22Rv1 (cell line): ENCODE measurements at regions not wholly inside any gene's neighbourhood (a gene's known extent, or its start where the extent isn't known, plus 50 kb on each side); places are given as distances from the start of the nearest gene placed in this dataset.

Experiments
- ZFX ChIP-seq: fragments of 450-650 bp; IDR thresholded peaks from 2 replicates; pipeline ENCODE4 v1.6.1; 2017; ENCODE audit warnings: antibody characterized with exemption, borderline replicate concordance
- TF ChIP-seq, protein P1 (sequence below): fragments of 450-650 bp; IDR thresholded peaks from 2 replicates; pipeline ENCODE4 v1.5.1; 2017; ENCODE audit warnings: mild to moderate bottlenecking

DNA sequence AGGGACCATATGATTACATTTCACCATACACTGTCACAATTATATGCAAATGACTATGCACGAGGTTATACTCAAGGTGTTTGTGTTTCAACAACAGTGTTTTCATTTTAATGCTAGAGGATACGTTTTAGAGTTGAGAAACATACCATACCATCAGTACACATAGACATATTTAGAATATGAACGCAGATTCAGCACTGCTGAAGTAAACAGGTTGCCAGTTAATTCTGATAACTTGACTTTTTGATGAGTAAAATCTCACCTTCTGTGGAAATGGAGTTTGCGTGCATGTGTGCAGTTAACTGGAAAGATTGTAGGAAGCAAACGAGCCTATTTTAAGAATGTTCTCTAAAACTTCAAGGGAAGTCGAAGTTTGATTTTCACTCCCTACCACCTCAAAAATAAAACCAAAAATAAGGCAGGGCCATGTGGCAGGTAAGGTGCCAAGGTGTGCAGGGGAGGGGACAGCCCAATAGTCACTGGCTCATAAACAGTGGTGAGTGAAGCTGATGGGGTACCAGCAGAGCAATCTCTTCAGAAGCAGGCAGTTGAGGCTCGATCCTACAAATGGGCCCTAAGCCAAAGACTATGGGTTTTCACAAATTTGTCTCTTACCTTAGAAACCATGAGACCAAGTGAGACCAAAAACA is 213.1 kb downstream of the IKZF2 start:
- TF ChIP-seq, protein P1, sequence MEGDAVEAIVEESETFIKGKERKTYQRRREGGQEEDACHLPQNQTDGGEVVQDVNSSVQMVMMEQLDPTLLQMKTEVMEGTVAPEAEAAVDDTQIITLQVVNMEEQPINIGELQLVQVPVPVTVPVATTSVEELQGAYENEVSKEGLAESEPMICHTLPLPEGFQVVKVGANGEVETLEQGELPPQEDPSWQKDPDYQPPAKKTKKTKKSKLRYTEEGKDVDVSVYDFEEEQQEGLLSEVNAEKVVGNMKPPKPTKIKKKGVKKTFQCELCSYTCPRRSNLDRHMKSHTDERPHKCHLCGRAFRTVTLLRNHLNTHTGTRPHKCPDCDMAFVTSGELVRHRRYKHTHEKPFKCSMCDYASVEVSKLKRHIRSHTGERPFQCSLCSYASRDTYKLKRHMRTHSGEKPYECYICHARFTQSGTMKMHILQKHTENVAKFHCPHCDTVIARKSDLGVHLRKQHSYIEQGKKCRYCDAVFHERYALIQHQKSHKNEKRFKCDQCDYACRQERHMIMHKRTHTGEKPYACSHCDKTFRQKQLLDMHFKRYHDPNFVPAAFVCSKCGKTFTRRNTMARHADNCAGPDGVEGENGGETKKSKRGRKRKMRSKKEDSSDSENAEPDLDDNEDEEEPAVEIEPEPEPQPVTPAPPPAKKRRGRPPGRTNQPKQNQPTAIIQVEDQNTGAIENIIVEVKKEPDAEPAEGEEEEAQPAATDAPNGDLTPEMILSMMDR, result no peak
- TF ChIP-seq ZFX, result no peak
